Fibroblast of lung (primary cell): ENCODE measurements at regions not wholly inside any gene's neighbourhood (a gene's known extent, or its start where the extent isn't known, plus 50 kb on each side); places are given as distances from the start of the nearest gene placed in this dataset.

ENCODE experiments used
- DNase-seq, 2 donors: peaks; one replicate each; pipeline versions ENCODE4 v3.0.0 to v3.0.0-alpha.2; 2010; ENCODE audit warnings: low read depth in 2 of 2
- H2AFZ ChIP-seq: 2 replicates; pipeline ENCODE4 v1.5.1; 2012; ENCODE audit warnings: low read length, control low read depth, inconsistent platforms
- H3K27ac ChIP-seq: 2 replicates; pipeline ENCODE4 v1.5.1; 2011; ENCODE audit warnings: low read length, control low read depth; ENCODE audit not compliant: insufficient read depth
- H3K27me3 ChIP-seq: 2 replicates; pipeline ENCODE4 v1.5.1; 2011; ENCODE audit warnings: mild to moderate bottlenecking, low read length; ENCODE audit not compliant: control insufficient read depth, insufficient read depth
- H3K36me3 ChIP-seq: 2 replicates; pipeline ENCODE4 v1.5.1; 2011; ENCODE audit warnings: low read length; ENCODE audit not compliant: control insufficient read depth, insufficient read depth
- H3K4me1 ChIP-seq: 2 replicates; pipeline ENCODE4 v1.5.1; 2011; ENCODE audit warnings: low read length; ENCODE audit not compliant: control insufficient read depth, insufficient read depth; ENCODE audit errors: extremely low read depth
- H3K4me2 ChIP-seq: 2 replicates; pipeline ENCODE4 v1.5.1; 2011; ENCODE audit warnings: low read length, control low read depth; ENCODE audit not compliant: insufficient read depth; ENCODE audit errors: extremely low read depth
- H3K4me3 ChIP-seq, 4 experiments: fragments of 200-600 bp in 1 of 4; sonication (generic) in 1 of 4; replicated peaks in 1 of 4; 2 replicates each; pipeline ENCODE4 v1.5.1; 2011 to 2016; ENCODE audit warnings: low read length in 4 of 4, low read depth in 3 of 4, mild to moderate bottlenecking in 3 of 4, control low read depth in 2 of 4, inconsistent platforms in 1 of 4, mixed read lengths in 1 of 4; ENCODE audit not compliant: insufficient read depth in 1 of 4; ENCODE audit errors: control extremely low read depth in 1 of 4
- H3K79me2 ChIP-seq: 2 replicates; pipeline ENCODE4 v1.5.1; 2012; ENCODE audit warnings: mild to moderate bottlenecking, low read length, inconsistent platforms; ENCODE audit not compliant: control insufficient read depth, insufficient read depth
- H3K9ac ChIP-seq: 2 replicates; pipeline ENCODE4 v1.5.1; 2011; ENCODE audit warnings: mild to moderate bottlenecking, low read length, control low read depth; ENCODE audit not compliant: insufficient read depth
- H3K9me3 ChIP-seq: 2 replicates; pipeline ENCODE4 v1.5.1; 2012; ENCODE audit warnings: low read depth, low read length; ENCODE audit not compliant: control insufficient read depth, insufficient read depth
- H4K20me1 ChIP-seq: 2 replicates; pipeline ENCODE4 v1.5.1; 2011; ENCODE audit warnings: low read length; ENCODE audit not compliant: control insufficient read depth, insufficient read depth; ENCODE audit errors: extremely low read depth
- EZH2 ChIP-seq: IDR thresholded peaks from 2 replicates; pipeline ENCODE4 v1.5.1; 2012; ENCODE audit warnings: low read length, control low read depth, mild to moderate bottlenecking; ENCODE audit errors: missing control alignments
- TF ChIP-seq, protein P1 (sequence below), 2 donors: IDR thresholded peaks in 1 of 2; conservative IDR thresholded peaks in 1 of 2; 1 replicate in 1 of 2; 2 replicates in 1 of 2; pipeline ENCODE4 v1.5.1; 2011 to 2012; ENCODE audit warnings: low read length in 2 of 2, control low read depth in 1 of 2, inconsistent platforms in 1 of 2, low read depth in 1 of 2, mild to moderate bottlenecking in 1 of 2

DNA sequence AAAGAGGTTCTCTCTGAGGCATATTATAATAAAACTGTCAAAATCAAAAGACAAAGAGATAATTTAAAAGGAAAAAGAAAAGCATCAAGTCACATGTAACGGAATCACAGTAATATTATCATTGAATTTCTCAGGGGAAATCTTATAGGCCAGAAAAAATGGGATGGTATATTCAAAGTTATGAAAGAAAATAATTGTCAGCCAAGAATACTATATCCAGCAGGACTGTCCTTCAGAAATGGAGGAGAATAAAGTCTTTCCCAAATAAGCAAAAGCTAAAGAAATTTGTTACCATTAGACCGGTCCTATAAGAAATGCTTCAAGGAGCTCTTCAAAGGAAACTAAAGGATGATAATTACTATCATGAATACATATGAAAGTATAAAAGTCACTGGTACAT lies 342.0 kb upstream of the GRAMD2B start:
- Histone ChIP-seq H2AFZ (no peak overlapping the region), H3K27me3 (no peaks in the 10 kb centered on the region), H3K9me3 (no peaks in the 10 kb centered on the region), H3K4me3 (no peak overlapping the region), H3K4me2 (no peak overlapping the region), H3K79me2 (no peaks in the 10 kb centered on the region), H3K9ac (no peak overlapping the region), H4K20me1 (no peaks in the 10 kb centered on the region), H3K27ac (no peak overlapping the region), H3K36me3 (no peaks in the 10 kb centered on the region), H3K4me1 (no peaks in the 10 kb centered on the region)
- TF ChIP-seq, protein P1, sequence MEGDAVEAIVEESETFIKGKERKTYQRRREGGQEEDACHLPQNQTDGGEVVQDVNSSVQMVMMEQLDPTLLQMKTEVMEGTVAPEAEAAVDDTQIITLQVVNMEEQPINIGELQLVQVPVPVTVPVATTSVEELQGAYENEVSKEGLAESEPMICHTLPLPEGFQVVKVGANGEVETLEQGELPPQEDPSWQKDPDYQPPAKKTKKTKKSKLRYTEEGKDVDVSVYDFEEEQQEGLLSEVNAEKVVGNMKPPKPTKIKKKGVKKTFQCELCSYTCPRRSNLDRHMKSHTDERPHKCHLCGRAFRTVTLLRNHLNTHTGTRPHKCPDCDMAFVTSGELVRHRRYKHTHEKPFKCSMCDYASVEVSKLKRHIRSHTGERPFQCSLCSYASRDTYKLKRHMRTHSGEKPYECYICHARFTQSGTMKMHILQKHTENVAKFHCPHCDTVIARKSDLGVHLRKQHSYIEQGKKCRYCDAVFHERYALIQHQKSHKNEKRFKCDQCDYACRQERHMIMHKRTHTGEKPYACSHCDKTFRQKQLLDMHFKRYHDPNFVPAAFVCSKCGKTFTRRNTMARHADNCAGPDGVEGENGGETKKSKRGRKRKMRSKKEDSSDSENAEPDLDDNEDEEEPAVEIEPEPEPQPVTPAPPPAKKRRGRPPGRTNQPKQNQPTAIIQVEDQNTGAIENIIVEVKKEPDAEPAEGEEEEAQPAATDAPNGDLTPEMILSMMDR (conservative IDR thresholded peaks at IDR 0.05 in 1 of 2, IDR thresholded peaks at IDR 0.05 in 1 of 2; ENCODE audit: low read depth in 1 of 2, low read length in 2 of 2), result no peak
- no peak for TF ChIP-seq EZH2
- DNase-seq, result no peak

DNA sequence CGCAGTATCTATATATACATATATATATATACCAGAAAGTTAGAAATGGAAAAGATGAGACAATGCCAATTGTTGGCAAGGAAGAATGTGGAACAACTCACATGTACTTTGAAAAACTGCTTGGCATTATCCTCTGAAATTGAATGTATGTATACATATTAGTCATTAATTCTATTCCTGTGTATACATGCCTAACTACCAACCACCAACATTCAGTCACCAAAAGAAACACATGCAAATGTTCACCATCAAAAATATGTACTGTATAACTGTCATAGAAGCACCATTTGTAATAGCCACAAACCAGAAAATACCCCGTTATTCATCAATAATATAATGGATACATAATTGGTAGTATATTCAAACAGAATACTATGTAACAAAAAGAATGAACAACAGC lies 330.2 kb upstream of the GRAMD2B start:
- Histone ChIP-seq H2AFZ (no peak overlapping the region), H3K9me3 (no peaks in the 10 kb centered on the region), H3K4me3 (no peak overlapping the region), H3K36me3 (no peaks in the 10 kb centered on the region), H3K27ac (no peak overlapping the region), H3K27me3 (no peaks in the 10 kb centered on the region), H3K4me1 (no peaks in the 10 kb centered on the region), H3K4me2 (no peak overlapping the region), H3K9ac (no peak overlapping the region), H3K79me2 (no peaks in the 10 kb centered on the region), H4K20me1 (no peaks in the 10 kb centered on the region)
- DNase-seq, result no peak
- TF ChIP-seq EZH2, result no peak
- TF ChIP-seq, protein P1 (conservative IDR thresholded peaks at IDR 0.05 in 1 of 2, IDR thresholded peaks at IDR 0.05 in 1 of 2; ENCODE audit: low read depth in 1 of 2, low read length in 2 of 2), result no peak

DNA sequence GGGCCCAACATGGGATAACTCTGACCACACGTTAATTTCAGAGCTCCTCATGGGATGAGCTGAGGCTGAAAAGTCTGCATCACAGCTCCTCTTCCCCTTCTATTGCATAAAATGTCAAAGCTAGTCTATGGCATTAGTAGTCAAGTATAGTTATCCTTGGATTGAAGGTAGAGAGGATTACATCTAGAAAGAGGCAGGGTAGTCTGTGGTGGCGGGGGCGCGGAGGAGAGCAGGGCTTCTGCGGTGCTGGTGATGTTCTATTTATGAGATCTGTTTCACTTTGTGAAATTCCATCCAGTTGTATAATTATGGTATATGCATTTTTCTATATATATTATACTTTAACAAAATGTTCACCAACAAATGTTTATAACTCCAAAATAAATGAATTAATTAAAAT lies 329.5 kb upstream of the GRAMD2B start:
- DNase-seq, result no peak
- Histone ChIP-seq H3K27me3 (no peaks in the 10 kb centered on the region), H3K27ac (no peak overlapping the region), H3K9me3 (no peaks in the 10 kb centered on the region), H3K4me3 (no peak overlapping the region), H3K4me2 (no peak overlapping the region), H3K4me1 (no peaks in the 10 kb centered on the region), H4K20me1 (no peaks in the 10 kb centered on the region), H3K36me3 (no peaks in the 10 kb centered on the region), H3K79me2 (no peaks in the 10 kb centered on the region), H2AFZ (no peak overlapping the region), H3K9ac (no peak overlapping the region)
- no peak for TF ChIP-seq EZH2
- TF ChIP-seq, protein P1 (conservative IDR thresholded peaks at IDR 0.05 in 1 of 2, IDR thresholded peaks at IDR 0.05 in 1 of 2; ENCODE audit: low read depth in 1 of 2, low read length in 2 of 2), result no peak
